Sigmoid colon (tissue), 4 donors: ENCODE measurements at regions not wholly inside any gene's neighbourhood (a gene's known extent, or its start where the extent isn't known, plus 50 kb on each side); places are given as distances from the start of the nearest gene placed in this dataset.
"Not testable (repeated sequence)": the region's sequence is repeated elsewhere in the genome, so short reads cannot be mapped to it uniquely, and the experiment has no call there.

ENCODE experiments used
- CTCF ChIP-seq, 4 experiments: fragments of 450-650 bp in 3 of 4; fragments of 200-600 bp in 1 of 4; IDR thresholded peaks; one replicate each; pipeline ENCODE4 v1.5.1; 2016 to 2019; ENCODE audit warnings: antibody characterized with exemption in 4 of 4, mild to moderate bottlenecking in 3 of 4, moderate library complexity in 2 of 4
- EP300 ChIP-seq, 4 donors: sonication (generic); formaldehyde crosslinking; IDR thresholded peaks; one replicate each; pipeline ENCODE4 v1.6.1; 2017; ENCODE audit warnings: antibody characterized with exemption in 4 of 4
- POLR2A ChIP-seq, 2 donors: fragments of 450-650 bp; IDR thresholded peaks; one replicate each; pipeline ENCODE4 v1.6.1; 2016; ENCODE audit warnings: antibody characterized with exemption in 2 of 2, mild to moderate bottlenecking in 2 of 2, moderate library complexity in 2 of 2

- TF ChIP-seq CTCF, POLR2A, EP300 (IDR thresholded peaks at IDR 0.05): not testable (repeated sequence)
Measured at GRCh38 chr1:164459176-164459575, 99.8 kb upstream of the PBX1 start.
